DOHH2 (cell line): ENCODE measurements at regions not wholly inside any gene's neighbourhood (a gene's known extent, or its start where the extent isn't known, plus 50 kb on each side); places are given as distances from the start of the nearest gene placed in this dataset.

Experiments
- H3F3A ChIP-seq: fragments of 200-600 bp; sonication (generic), shearing (Covaris generic); 2 replicates; pipeline ENCODE4 v1.6.0; 2016; ENCODE audit warnings: antibody characterized with exemption, mild to moderate bottlenecking; ENCODE audit not compliant: control insufficient read depth, insufficient read depth
- H3K27ac ChIP-seq: fragments of 200-600 bp; sonication (generic); 2 replicates; pipeline ENCODE4 v1.5.1; 2014; ENCODE audit warnings: low read depth, mild to moderate bottlenecking, low read length, moderate library complexity
- H3K27me3 ChIP-seq: fragments of 200-600 bp; sonication (generic); 2 replicates; pipeline ENCODE4 v1.6.1; 2014; ENCODE audit warnings: mild to moderate bottlenecking, low read length, mixed read lengths; ENCODE audit not compliant: control insufficient read depth
- H3K36me3 ChIP-seq: fragments of 200-600 bp; sonication (generic); 2 replicates; pipeline ENCODE4 v1.6.1; 2014; ENCODE audit warnings: mild to moderate bottlenecking, low read length, moderate library complexity, mixed read lengths; ENCODE audit not compliant: control insufficient read depth
- H3K4me1 ChIP-seq: fragments of 200-600 bp; sonication (generic); 2 replicates; pipeline ENCODE4 v1.6.1; 2014; ENCODE audit warnings: mild to moderate bottlenecking, low read length, mixed read lengths; ENCODE audit not compliant: control insufficient read depth
- H3K4me2 ChIP-seq: fragments of 200-600 bp; sonication (generic); 2 replicates; pipeline ENCODE4 v1.6.0; 2014; ENCODE audit warnings: mild to moderate bottlenecking, low read length, moderate library complexity
- H3K4me3 ChIP-seq: fragments of 200-600 bp; sonication (generic); 2 replicates; pipeline ENCODE4 v1.5.1; 2014; ENCODE audit warnings: mild to moderate bottlenecking, low read length, mixed read lengths
- H3K79me2 ChIP-seq: fragments of 200-600 bp; sonication (generic); 2 replicates; pipeline ENCODE4 v1.6.1; 2014; ENCODE audit warnings: mild to moderate bottlenecking, low read length, mixed read lengths; ENCODE audit not compliant: control insufficient read depth
- H3K9me2 ChIP-seq: fragments of 200-600 bp; sonication (generic); replicated peaks from 2 replicates; pipeline ENCODE4 v1.6.1; 2014; ENCODE audit warnings: mild to moderate bottlenecking, low read length, mixed read lengths; ENCODE audit not compliant: control insufficient read depth
- H3K9me3 ChIP-seq: fragments of 200-600 bp; sonication (generic); 2 replicates; pipeline ENCODE4 v1.6.1; 2014; ENCODE audit warnings: antibody characterized with exemption, low read length, mixed read lengths; ENCODE audit not compliant: control insufficient read depth, insufficient read depth
- H4K20me1 ChIP-seq: fragments of 200-600 bp; sonication (generic); 2 replicates; pipeline ENCODE4 v1.6.0; 2014; ENCODE audit warnings: low read depth, mild to moderate bottlenecking, antibody characterized with exemption, low read length, moderate library complexity; ENCODE audit not compliant: control insufficient read depth, insufficient read depth
- CTCF ChIP-seq: fragments of 200-600 bp; sonication (generic); IDR thresholded peaks from one replicate; pipeline ENCODE4 v1.5.1; 2014; ENCODE audit warnings: antibody characterized with exemption, mild to moderate bottlenecking, low read depth, low read length; ENCODE audit not compliant: poor library complexity, severe bottlenecking
- EZH2phosphoT487 ChIP-seq: fragments of 200-600 bp; sonication (generic); IDR thresholded peaks from 2 replicates; pipeline ENCODE4 v1.6.1; 2017; ENCODE audit warnings: borderline replicate concordance, mild to moderate bottlenecking, antibody characterized with exemption, low read length, moderate library complexity, mixed read lengths

- no peak overlapping the region for H3K27ac ChIP-seq
- no peak overlapping the region for H3K4me3 ChIP-seq
- H4K20me1 ChIP-seq, result no peaks in the 10 kb centered on the region
- H3K27me3 ChIP-seq, result no peaks in the 10 kb centered on the region
- no peaks in the 10 kb centered on the region for H3K9me3 ChIP-seq
- no peaks in the 10 kb centered on the region for H3K36me3 ChIP-seq
- H3F3A ChIP-seq, result no peaks in the 10 kb centered on the region
- H3K9me2 ChIP-seq, result no peaks in the 10 kb centered on the region
- H3K79me2 ChIP-seq, result no peaks in the 10 kb centered on the region
- no peaks in the 10 kb centered on the region for H3K4me1 ChIP-seq
- TF ChIP-seq EZH2phosphoT487 (no peak), CTCF (no peak)
- no peak overlapping the region for H3K4me2 ChIP-seq
These were observed 226.1 kb upstream of the DIO3 start for GRCh38 chr14:101335061-101335661.

- H3K36me3 ChIP-seq, result no peaks in the 10 kb centered on the region
- no peaks in the 10 kb centered on the region for H3F3A ChIP-seq
- H3K79me2 ChIP-seq, result no peaks in the 10 kb centered on the region
- H3K9me2 ChIP-seq, result no peaks in the 10 kb centered on the region
- TF ChIP-seq EZH2phosphoT487 (no peak), CTCF (no peak)
- no peaks in the 10 kb centered on the region for H4K20me1 ChIP-seq
- no peaks in the 10 kb centered on the region for H3K27me3 ChIP-seq
- no peaks in the 10 kb centered on the region for H3K9me3 ChIP-seq
- no peak overlapping the region for H3K27ac ChIP-seq
- H3K4me3 ChIP-seq, result no peak overlapping the region
- no peak overlapping the region for H3K4me2 ChIP-seq
- no peaks in the 10 kb centered on the region for H3K4me1 ChIP-seq
These were observed 225.1 kb upstream of the DIO3 start for GRCh38 chr14:101336183-101336582.

GRCh38 chr14:101337053-101337452, 224.2 kb upstream of the DIO3 start:
- H3K27me3 ChIP-seq, result no peaks in the 10 kb centered on the region

More at GRCh38 chr14:101337053-101337452, 224.2 kb upstream of the DIO3 start:
- H3K27ac ChIP-seq, result no peak overlapping the region
- no peaks in the 10 kb centered on the region for H4K20me1 ChIP-seq
- H3K4me3 ChIP-seq, result no peak overlapping the region
- TF ChIP-seq CTCF (no peak), EZH2phosphoT487 (no peak)
- H3K4me1 ChIP-seq, result no peaks in the 10 kb centered on the region
- H3K9me3 ChIP-seq, result no peaks in the 10 kb centered on the region; the same call in 1 of the 2 replicates
- no peaks in the 10 kb centered on the region for H3F3A ChIP-seq
- H3K79me2 ChIP-seq, result no peaks in the 10 kb centered on the region
- no peaks in the 10 kb centered on the region for H3K9me2 ChIP-seq
- no peaks in the 10 kb centered on the region for H3K36me3 ChIP-seq
- no peak overlapping the region for H3K4me2 ChIP-seq
